ENCODE measurements at regions not wholly inside any gene's neighbourhood (a gene's known extent, or its start where the extent isn't known, plus 50 kb on each side); places are given as distances from the start of the nearest gene placed in this dataset.

- TF ChIP-seq CTCF (IDR thresholded peaks at IDR 0.05) (no peak), EZH2 (IDR thresholded peaks at IDR 0.05) (no peak), EZH2phosphoT487 (IDR thresholded peaks at IDR 0.05) (no peak)
These were observed 487.2 kb downstream of the XYLT1 start for GRCh38 chr16:16983582-16983981.

Data from neural progenitor cell (in vitro differentiated cells).